Effector CD8-positive, alpha-beta T cell (primary cell): ENCODE measurements at regions not wholly inside any gene's neighbourhood (a gene's known extent, or its start where the extent isn't known, plus 50 kb on each side); places are given as distances from the start of the nearest gene placed in this dataset.

ENCODE experiments used
- DNase-seq: peaks from one replicate; lab custom pipeline; 2025; lab: John Stamatoyannopoulos, UW

DNA sequence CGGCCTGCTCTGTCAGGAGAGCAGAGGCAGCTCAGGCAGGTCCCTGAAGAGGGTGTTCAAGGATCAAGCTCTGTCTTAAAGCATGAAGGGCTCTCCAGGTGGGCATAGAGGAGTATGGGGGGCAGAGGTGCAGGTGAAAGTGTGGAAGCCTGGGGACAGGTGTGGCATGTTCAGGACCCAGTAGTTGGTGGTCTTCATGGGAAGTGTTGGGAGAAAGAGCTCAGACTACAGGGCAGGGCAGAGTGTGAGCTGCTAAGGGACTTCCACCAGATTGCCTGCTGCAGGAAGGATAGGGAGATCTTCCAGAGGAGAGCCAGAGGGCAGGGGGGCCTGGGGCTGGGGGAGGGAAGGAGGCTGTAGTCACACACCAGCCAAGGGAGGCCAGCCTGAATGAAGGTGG is 156.5 kb upstream of the GDF10 start:
- no peak for DNase-seq

DNA sequence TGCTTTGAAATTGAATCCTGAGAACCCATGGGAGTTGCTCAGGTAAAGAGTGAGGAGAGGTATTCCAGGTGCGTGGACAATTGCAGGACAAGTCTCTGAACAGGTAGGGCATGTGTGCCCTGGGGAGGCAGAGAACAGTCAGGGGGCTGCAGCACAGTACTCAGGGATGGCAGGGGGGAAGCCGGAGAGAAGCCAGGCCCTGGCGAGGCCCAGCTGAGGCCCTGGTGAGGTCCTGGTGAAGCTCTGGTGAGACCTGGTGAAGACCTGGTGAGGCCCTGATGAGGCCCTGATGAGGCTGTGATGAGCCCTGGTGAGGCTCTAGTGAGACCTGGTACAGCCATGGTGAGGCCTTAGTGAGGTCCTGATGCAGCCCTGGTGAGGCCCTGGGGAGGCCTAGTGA is 155.5 kb upstream of the GDF10 start:
- DNase-seq: no peak

DNA sequence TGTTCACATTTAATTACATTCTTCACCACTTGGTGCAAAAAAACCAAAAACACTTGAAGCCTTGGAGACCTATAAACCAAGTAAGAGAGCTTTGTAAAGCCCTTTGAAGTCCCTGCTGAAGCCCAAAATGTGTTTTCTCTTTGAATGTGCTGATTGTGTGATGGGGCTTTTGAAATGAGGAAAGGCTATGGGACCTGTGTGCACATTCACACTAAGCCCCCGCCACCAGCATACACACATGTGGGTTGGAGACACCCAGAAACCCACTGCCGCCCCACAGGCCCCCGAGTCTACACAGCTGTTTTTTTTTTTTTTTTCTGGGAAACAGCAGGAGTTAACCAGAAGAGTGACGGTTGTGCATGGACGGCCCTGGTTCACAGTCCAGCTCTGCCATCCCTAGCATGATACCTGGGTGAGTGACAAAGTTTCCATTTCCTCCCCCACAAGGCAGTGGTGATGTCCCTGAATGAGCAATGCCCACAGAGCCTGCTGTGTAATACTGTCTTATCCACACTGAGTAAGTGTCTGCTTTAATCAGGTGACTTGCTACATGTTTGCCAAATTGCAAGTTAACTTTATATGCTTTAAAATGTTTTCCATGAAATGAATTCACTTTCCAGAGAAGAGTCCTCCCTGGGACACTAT is 154.6 kb upstream of the GDF10 start:
- DNase-seq: no peak

DNA sequence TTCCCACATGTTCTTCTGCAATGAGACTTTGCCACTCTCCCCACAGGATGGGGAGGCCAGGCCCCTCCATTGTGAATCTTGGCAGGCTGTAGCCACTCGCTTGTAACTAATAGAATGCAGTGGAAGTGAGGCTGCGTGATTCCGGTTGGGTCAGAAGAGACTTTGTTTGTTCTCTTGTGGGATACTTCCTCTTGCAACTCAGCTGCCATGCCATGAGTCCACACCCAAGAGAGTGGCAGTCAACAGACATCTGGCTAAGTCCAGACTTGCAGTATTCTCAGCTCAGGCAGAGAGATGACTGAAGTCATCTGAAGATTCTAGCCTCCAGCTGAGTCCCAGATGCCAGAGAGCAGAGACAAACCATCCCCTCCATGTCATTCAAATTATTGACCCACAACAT is 153.4 kb upstream of the GDF10 start:
- DNase-seq: no peak

DNA sequence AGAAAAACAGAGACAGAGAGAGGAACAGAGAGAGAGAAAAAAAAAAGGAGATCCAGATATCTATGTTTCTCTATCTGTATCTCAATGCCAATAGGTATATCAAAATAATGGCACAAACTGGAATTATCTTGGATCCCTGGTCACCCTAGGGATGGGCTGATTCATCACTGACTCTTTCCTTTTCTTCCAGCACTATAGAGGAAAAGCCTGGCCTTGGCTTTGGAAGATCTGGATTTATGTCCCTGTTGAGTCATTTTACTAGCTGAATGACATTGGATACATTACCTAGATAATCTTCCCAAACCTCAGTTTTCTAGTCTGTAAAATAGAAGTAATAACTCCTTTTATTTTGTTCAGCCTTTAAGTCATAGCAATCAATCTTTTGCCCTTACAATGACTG is 152.8 kb upstream of the GDF10 start:
- no peak for DNase-seq

DNA sequence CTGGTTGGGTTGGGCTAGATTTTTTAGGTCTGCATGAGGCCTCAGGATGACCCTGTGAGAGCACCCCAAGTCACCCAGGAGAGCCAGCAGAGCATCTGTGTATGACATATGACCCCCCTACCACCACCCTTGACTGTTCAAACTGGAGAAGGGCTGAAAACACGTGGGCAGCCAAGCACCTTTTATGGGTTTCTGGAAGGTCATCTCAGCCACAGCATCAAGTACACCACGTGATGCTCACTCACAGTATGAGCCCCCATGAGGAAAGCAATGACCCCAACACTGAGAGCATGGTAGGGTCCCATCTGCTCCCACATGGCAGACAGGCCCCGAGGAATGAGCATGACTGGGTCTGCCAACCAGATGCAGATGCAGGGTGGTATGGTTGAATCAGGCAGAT is 149.4 kb upstream of the GDF10 start:
- DNase-seq: no peak

DNA sequence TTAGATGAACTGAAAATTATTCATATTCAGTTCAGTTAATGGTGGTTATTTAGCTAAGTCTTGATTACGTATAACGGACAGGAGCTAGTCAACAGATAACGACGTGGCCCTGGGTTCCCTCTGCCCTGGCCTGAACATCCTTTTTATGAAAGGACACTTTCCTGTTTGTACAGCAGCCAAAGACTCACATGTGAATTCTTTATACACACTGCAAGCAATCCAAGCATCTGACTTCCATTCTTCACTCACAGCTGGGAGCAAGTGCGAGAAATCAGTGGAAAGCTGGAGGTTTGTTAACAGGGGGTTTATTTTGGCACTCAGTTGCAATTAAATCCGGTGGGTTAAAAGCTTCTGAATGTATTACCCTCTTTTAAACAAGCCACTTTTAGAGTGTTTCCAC is 148.1 kb upstream of the GDF10 start:
- no peak for DNase-seq

DNA sequence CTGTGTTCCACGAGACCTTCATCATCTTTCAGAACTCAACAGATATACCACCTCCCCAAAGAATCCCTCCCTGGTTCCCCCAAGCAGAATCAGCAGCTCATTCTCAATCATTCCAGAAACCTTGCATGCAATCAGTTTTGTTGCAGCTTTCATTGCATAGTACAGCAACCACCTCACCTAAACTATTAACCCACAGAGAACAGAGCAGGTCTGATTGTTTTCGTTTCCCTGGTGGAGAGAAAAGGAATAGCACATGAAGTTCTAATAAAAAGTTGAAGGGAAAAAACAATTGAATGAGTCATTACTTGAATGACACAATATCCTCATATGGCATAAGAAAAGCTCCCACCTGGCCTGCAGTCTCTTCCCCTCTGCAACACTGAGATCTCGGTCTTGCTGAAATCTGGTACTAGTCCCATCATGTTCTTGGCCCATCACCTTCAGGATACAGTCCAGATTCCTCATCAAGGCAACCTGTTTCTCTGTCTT is 147.1 kb upstream of the GDF10 start:
- DNase-seq: no peak

DNA sequence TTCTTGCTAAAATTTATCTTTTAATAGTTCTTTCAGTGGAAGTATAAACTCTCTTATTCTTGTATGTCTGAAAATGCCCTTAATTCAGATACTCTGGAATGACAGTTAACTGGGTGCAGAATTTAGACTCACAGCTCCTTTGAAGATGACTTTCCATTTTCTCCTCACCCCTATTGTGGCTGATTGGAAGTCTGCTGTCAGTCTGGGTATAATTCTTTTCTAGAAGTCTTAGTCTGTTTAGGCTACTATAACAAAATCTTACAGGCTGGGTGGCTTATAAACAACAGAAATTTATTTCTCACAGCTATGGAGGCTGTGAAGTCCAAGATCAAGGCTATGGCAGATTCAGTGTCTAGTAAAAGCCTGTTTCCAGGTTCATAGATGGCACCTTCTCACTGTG is 145.2 kb upstream of the GDF10 start:
- DNase-seq: no peak

DNA sequence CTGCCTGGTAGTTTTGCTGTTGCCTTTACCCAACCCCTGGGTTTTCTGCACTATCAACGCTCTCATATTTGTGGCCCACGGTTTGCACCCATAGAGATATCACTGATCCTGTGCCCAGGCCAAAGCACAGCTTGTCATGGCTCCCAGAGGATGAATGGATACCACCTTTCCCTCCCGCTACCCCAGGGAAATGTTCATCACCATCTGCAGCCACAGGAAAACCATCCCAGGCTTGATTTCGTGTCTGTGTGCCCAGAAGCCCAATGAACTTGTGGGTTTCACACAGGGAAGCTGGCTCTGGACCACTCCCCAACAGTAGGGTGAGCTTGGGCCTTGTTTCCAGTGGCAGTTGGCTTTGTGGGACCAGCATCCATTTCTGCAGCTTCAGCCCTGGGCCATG is 143.1 kb upstream of the GDF10 start:
- DNase-seq: no peak

DNA sequence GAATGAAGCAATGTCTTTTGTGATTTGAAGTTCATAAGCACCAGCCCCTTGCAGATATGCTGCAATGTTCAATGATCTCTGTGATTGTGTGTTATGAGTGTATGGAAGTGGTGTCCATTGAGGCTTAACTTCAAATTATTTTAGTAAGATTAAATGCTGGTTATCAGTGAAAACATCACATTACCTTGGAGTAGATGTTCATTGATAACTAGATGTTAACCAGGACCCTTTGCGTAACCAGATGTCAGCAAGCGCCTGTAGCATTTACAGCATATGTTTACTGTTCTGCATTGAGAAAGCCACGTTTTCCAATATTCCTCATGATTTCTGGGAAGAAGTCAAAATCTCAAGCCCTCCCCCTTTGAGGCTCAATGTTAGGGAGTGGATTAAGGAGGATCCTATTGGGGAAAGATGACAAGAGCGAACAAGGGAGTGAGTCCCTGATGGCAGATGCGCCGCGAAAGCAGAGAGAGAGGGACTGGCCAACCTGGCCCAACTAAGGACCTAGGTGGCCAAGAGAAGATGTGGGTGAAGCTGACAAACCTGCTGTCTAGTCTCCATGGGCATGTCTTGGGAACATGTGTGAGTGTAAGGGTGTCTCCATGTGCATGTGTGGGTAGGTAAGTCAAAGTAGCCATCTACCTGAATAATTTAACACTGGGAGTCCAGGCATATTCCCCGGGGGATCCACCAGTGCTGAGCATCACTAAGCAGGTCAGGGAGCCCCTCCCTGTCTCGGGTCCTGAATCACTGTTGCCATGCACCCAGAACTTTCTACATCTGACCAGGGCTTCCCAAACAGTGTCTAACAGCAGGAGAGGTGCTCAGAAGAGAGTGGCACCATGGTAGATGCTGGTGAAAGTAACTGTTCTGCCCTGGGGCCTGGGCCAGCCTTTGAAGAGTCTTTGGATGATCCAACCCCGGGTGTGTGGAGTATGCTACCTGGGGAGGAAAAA is 141.6 kb upstream of the GDF10 start:
- DNase-seq: no peak

DNA sequence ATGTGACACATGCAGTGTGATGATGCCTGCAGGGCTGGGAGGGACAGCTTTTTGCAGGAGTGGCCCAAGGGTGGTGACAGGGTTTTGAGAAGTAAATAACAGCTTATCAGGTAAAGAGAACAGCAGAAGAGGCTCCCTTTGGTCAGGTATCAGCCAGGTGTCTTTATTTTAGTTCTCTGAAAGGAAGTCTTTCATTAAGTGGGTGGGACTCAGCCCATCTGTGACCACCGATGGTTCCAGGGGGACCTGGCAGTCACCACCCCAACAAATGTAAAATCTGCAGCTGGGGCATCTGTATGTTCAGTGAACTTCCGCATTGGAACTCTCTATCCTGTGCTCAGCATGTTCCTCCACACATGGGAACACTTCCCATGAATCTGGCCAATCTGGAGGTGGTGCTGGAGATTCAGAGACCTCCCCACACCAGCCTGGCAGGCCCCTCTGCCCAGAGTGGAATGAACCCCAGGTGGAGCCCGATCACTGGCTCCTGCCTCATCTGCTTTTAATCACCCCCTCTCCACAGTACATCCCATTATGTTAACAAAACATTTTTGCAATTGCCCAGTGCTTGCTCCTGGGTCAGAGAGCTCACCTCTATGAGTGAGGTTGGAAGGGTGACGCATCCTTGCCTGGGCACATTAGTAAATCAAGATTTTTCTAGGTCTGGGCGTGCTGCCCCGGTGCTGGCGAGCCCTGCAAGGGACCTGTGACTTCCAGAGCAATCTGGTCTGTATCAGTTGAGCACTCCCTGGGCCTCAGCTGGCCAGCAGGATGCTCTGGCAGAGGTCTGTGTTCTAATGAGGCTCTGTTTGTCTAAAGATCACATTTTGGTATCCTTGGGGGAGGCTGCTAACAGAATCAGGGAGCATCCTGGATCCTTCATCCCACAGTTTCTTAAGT is 140.4 kb upstream of the GDF10 start:
- DNase-seq: no peak

DNA sequence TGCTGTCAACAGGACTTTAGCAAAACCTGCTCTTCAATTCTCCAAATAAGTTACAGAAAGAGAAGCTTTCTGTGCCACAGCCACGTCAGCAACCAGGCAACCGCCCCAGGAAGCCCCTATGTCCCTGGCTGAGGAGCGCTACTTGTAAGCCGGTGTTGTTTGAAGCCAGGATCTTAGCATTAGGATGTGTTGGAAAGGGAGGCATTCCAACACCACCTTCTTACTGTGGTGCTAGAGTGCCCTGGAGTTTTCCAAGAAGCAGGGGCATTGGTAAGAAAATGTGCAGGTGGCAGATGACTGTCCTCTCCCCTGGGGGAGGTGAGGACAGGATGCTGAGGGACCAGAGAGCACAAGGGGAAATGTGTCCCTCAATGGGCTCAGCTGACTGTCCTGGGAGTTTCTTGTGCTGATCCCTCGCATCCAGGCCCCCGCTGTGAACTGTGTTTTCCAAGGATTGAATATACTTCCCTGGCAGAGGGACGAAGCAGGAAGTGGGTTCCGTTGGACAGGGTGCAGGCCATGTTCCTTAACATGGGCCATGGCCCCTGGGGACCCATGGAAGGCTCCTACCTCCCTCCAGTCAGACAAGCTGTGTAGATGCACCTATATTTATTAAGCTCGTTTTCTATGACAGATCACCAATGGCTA is 139.6 kb upstream of the GDF10 start:
- no peak for DNase-seq

DNA sequence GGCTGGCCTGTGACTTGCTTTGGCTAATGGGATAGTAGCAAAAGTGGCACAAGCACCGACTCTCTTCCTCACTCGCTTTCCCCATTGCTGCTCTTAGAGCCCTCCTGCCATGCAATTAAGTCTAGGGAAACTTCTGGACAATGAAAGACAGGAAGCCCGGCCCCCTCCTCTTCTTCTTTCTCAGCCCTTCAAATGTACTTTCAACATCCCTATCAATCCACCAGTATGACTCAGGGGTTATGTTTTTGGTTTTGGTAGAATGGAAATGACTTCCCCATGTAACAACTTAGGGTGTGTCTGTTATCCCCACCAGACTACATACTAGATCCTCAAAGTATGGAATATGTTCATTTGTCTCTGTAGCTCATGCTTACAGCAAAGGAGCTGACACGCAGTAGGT is 139.0 kb upstream of the GDF10 start:
- no peak for DNase-seq

DNA sequence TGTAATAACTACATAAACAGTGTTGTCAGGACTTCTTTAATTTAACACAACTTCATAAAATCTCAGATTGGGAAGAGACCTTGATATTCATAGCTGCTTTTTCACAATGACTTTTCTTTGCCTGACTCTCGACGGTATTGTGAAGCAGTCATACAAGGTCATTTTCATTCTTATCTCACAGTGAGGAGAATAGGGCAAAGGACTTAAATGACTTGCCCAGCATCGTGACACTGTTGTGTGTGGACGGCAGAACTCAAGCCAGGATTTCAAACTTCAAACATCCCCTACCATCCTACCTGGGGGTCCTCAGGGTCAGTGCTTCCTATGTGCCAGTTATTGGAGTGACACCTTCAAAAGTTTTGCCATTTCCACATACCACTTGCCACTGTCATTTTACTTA is 138.5 kb upstream of the GDF10 start:
- no peak for DNase-seq

DNA sequence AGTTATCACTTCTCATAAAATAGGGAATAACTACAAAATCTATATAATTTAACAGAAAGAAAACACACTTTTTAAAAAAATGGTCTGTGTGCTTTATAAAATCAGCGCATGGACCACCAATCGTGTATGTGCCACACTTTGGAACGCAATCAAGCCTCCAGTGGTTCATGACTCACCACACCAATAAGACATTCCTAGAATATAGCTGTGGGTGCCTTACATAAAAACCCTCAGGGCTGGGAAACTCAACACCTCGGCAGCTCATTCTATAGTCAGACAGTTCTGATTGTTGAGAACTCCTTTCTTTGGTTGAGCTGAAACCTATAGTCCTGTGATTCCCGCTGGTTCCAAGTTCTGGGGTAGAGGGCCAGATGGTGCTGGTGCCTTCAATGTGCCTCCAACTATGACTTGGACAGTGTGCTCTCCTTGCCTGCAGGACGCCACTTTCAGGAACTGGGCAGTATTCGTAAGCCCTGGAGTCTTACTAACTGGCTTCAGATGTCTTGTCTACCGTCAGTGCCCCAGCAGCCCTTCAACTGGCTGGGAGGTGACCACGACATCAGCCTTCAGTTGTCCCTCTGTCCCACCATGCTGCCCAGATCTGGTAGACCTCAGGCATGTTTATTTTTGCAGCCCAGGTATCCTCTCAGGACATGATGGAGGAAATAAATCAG is 135.7 kb upstream of the GDF10 start:
- DNase-seq: no peak

DNA sequence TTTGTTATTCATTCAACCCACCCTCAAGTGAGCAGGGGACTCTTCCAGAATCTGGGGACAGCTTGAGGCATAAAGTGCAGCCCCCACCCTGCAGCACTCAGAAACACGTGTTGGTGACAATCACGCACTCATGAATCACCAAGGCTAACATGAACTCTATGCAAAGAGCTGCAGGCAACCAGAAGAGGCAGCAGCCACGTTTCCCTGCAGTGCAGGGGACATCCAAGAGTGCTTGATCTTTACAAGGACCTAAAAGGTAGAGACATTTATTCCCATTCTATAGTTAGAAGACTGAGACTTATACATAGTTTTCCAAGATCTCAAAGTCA is 135.2 kb upstream of the GDF10 start:
- no peak for DNase-seq

DNA sequence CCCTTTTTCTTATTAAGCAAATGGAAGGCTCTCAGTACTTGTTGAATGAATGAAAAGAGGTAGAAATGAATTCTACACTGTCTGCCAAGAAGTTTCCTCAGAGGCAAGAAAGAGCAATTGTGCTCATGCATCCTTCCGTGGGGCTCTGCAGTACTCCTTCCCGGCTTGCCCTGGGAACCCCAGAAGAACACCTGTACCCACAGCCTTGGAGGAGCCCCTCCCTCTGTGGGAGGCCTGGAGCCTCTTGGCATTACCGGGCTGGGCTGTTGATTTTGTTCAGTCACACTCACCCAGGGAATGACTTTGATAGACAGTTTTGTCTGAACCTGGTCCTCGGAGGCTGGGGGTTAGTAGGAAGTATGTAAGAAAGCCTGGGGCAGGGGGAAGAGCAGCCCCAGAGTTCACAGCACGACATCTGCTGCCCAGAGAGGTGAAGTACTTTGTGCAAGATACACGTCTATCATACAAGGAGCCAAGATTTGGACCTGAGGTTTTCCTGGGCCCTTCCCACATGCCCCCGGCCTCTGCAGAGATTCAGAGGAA is 134.8 kb upstream of the GDF10 start:
- DNase-seq: no peak

DNA sequence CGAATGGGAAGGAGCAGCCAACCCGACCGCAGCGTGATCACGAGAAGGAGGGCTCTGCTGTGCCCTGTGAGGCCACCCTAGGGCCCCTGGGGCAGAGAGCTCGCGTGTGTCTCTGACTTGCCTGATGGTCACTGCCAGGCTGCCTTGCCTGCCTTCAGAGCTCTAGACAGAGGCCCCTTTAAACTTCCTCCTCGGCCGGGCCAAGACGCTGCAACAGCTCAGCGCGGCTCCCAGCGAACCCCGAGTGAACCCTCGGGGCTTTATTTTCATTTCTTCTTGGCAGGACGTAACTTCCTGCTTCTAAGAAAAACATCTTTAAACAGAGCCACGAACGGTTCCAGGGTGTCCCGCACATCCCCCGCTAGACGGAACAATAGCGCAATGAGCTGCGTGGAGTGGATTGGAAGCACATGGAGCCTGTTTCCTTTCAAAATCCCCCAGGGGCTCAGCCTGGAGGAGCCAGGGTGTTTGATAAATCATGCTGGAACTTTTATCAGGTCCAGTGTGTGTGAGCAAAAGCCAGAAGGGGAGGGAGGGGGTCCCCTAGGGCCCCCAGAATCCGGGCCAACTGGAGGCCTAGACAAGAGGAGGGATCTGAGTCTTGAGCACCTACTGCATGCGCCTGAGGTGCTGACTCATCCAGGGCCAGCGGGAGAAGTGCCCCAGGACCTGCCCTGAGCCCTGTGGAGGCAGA is 134.1 kb upstream of the GDF10 start:
- peak; percentile 18 for DNase-seq

DNA sequence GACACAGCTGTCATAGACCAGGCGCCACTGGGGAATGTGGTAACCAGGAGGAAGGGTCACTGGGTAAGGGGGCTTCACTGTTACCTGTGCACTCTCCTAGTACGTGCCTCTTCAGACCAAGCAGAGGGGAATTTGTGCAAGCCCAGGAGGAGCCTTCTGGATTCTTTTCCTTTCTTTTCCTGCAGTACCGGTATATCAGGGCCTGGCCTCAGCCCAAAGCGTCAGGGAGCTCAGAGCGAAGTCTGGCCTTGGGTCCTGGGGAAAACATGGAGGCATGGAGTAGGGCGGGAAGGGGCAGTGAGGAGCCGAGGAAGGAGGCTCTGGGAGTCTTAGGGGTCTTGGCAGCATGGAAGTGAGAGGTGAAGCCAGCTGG is 133.6 kb upstream of the GDF10 start:
- no peak for DNase-seq
